ENCODE measurements at regions not wholly inside any gene's neighbourhood (a gene's known extent, or its start where the extent isn't known, plus 50 kb on each side); places are given as distances from the start of the nearest gene placed in this dataset.

GRCh38 chr7:93758631-93759030, 131.9 kb downstream of the TFPI2 start:
- Histone ChIP-seq H3K4me3 (ENCODE audit: low read length in 2 of 2) (no peak overlapping the region), H3K9me3 (ENCODE audit: control insufficient read depth, low read length) (no peaks in the 10 kb centered on the region), H3K4me1 (ENCODE audit: control insufficient read depth in 1 of 2, insufficient read depth in 2 of 2, low read length in 2 of 2) (no peaks in the 10 kb centered on the region), H3K27me3 (ENCODE audit: control insufficient read depth in 1 of 2, insufficient read depth in 2 of 2, low read length in 1 of 2) (no peaks in the 10 kb centered on the region), H3K27ac (ENCODE audit: low read depth in 1 of 2, low read length in 2 of 2) (no peak overlapping the region), H3K36me3 (ENCODE audit: control insufficient read depth in 1 of 2, insufficient read depth in 2 of 2, low read length in 1 of 2) (no peaks in the 10 kb centered on the region)
- DNase-seq, result no peak
- no peak for ATAC-seq (ENCODE audit: low FRiP score)
- intact Hi-C loops (cut with DNase I), result no loop called here

GRCh38 chr7:93757426-93757825, 133.1 kb downstream of the TFPI2 start:
- WGBS, 2 donors, result 71 to 82% methylated on average over 2 of the region's 2 CpGs

GRCh38 chr7:93756890-93757289, 133.7 kb downstream of the TFPI2 start:
- Histone ChIP-seq H3K4me1 (ENCODE audit: control insufficient read depth in 1 of 2, insufficient read depth in 2 of 2, low read length in 2 of 2) (no peaks in the 10 kb centered on the region), H3K4me3 (ENCODE audit: low read length in 2 of 2) (no peak overlapping the region), H3K27me3 (ENCODE audit: control insufficient read depth in 1 of 2, insufficient read depth in 2 of 2, low read length in 1 of 2) (no peaks in the 10 kb centered on the region), H3K36me3 (ENCODE audit: control insufficient read depth in 1 of 2, insufficient read depth in 2 of 2, low read length in 1 of 2) (no peaks in the 10 kb centered on the region), H3K27ac (ENCODE audit: low read depth in 1 of 2, low read length in 2 of 2) (no peak overlapping the region), H3K9me3 (ENCODE audit: control insufficient read depth, low read length) (no peaks in the 10 kb centered on the region)
- WGBS, 2 donors, result 86 to 91% methylated on average over 2 of the region's 2 CpGs
- intact Hi-C loops (cut with DNase I), result no loop called here
- no peak for DNase-seq
- ATAC-seq (ENCODE audit: low FRiP score), result no peak

More at GRCh38 chr7:93757426-93757825, 133.1 kb downstream of the TFPI2 start:
- intact Hi-C loops (cut with DNase I), result no loop called here
- Histone ChIP-seq H3K27me3 (ENCODE audit: control insufficient read depth in 1 of 2, insufficient read depth in 2 of 2, low read length in 1 of 2) (no peaks in the 10 kb centered on the region), H3K4me3 (ENCODE audit: low read length in 2 of 2) (no peak overlapping the region), H3K36me3 (ENCODE audit: control insufficient read depth in 1 of 2, insufficient read depth in 2 of 2, low read length in 1 of 2) (no peaks in the 10 kb centered on the region), H3K9me3 (ENCODE audit: control insufficient read depth, low read length) (no peaks in the 10 kb centered on the region), H3K4me1 (ENCODE audit: control insufficient read depth in 1 of 2, insufficient read depth in 2 of 2, low read length in 2 of 2) (no peaks in the 10 kb centered on the region), H3K27ac (ENCODE audit: low read depth in 1 of 2, low read length in 2 of 2) (no peak overlapping the region)
- DNase-seq, result no peak
- ATAC-seq (ENCODE audit: low FRiP score), result no peak

GRCh38 chr7:93751421-93751820, 139.1 kb downstream of the TFPI2 start:
- ATAC-seq (ENCODE audit: low FRiP score), result no peak
- 59 to 70% methylated on average over 1 of the region's 1 CpG for WGBS, 2 donors
- no peak overlapping the region for H3K27ac ChIP-seq (ENCODE audit: low read depth in 1 of 2, low read length in 2 of 2)

DNA sequence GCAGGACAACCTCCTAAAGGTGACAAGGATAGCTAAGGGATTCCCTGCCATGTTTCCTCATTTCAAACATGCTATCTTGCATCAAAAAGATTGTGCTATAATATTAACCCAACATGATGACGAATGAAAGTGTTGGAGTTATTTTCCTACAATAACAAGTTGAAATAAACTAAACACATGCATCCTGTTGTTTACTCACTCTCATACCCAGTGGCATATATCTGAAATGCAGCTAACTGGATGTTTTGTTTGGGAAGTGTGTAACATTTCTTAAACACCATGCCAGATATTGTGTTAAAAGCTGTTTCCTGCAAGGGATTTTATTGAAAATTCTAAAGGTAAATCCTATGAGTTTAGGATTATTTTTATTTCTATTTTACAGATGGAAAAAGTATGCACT, 139.6 kb downstream of the TFPI2 start:
- WGBS, 2 donors, result 73 to 83% methylated on average over 1 of the region's 1 CpG
- H3K36me3 ChIP-seq (ENCODE audit: control insufficient read depth in 1 of 2, insufficient read depth in 2 of 2, low read length in 1 of 2), result no peaks in the 10 kb centered on the region
- H3K4me1 ChIP-seq (ENCODE audit: control insufficient read depth in 1 of 2, insufficient read depth in 2 of 2, low read length in 2 of 2), result no peaks in the 10 kb centered on the region
- H3K27ac ChIP-seq (ENCODE audit: low read depth in 1 of 2, low read length in 2 of 2), result no peak overlapping the region
- intact Hi-C loops (cut with DNase I), result no loop called here
- no peaks in the 10 kb centered on the region for H3K27me3 ChIP-seq (ENCODE audit: control insufficient read depth in 1 of 2, insufficient read depth in 2 of 2, low read length in 1 of 2)
- DNase-seq (no peak), ATAC-seq (ENCODE audit: low FRiP score) (no peak)
- H3K9me3 ChIP-seq (ENCODE audit: control insufficient read depth, low read length), result no peaks in the 10 kb centered on the region
- no peak overlapping the region for H3K4me3 ChIP-seq (ENCODE audit: low read length in 2 of 2)

More at GRCh38 chr7:93751421-93751820, 139.1 kb downstream of the TFPI2 start:
- H3K4me1 ChIP-seq (ENCODE audit: control insufficient read depth in 1 of 2, insufficient read depth in 2 of 2, low read length in 2 of 2), result no peaks in the 10 kb centered on the region
- H3K36me3 ChIP-seq (ENCODE audit: control insufficient read depth in 1 of 2, insufficient read depth in 2 of 2, low read length in 1 of 2), result no peaks in the 10 kb centered on the region
- intact Hi-C loops (cut with DNase I), result no loop called here
- no peaks in the 10 kb centered on the region for H3K9me3 ChIP-seq (ENCODE audit: control insufficient read depth, low read length)
- DNase-seq, result no peak
- H3K27me3 ChIP-seq (ENCODE audit: control insufficient read depth in 1 of 2, insufficient read depth in 2 of 2, low read length in 1 of 2), result no peaks in the 10 kb centered on the region
- no peak overlapping the region for H3K4me3 ChIP-seq (ENCODE audit: low read length in 2 of 2)

- Histone ChIP-seq H3K36me3 (ENCODE audit: control insufficient read depth in 1 of 2, insufficient read depth in 2 of 2, low read length in 1 of 2) (no peaks in the 10 kb centered on the region), H3K27me3 (ENCODE audit: control insufficient read depth in 1 of 2, insufficient read depth in 2 of 2, low read length in 1 of 2) (no peaks in the 10 kb centered on the region), H3K4me3 (ENCODE audit: low read length in 2 of 2) (no peak overlapping the region), H3K4me1 (ENCODE audit: control insufficient read depth in 1 of 2, insufficient read depth in 2 of 2, low read length in 2 of 2) (no peaks in the 10 kb centered on the region), H3K27ac (ENCODE audit: low read depth in 1 of 2, low read length in 2 of 2) (no peak overlapping the region), H3K9me3 (ENCODE audit: control insufficient read depth, low read length) (no peaks in the 10 kb centered on the region)
- DNase-seq (no peak), ATAC-seq (ENCODE audit: low FRiP score) (no peak)
- intact Hi-C loops (cut with DNase I), result no loop called here
- 80% methylated on average over 3 of the region's 3 CpGs for WGBS, 2 donors
Observed at GRCh38 chr7:93747019-93747418, 143.5 kb downstream of the TFPI2 start.

DNA sequence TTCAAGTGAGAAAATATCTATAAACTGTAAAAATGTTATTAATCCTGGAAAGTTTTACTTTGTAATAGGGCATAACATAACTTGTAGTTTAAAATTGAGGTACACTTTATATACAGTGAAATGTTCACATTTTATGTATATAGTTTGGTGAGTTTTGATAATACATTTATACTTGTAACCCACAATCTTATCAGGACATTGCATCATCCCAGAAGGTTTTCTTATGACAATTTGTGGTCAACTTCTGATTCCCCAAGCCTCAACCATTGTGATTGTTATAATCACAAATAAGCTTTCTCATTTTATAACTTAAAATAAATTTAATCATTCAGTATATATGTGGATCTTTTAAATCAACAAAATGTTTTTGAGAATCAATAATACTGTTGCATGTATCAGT, 151.1 kb downstream of the TFPI2 start:
- Histone ChIP-seq H3K4me3 (ENCODE audit: low read length in 2 of 2) (no peak overlapping the region), H3K27me3 (ENCODE audit: control insufficient read depth in 1 of 2, insufficient read depth in 2 of 2, low read length in 1 of 2) (no peaks in the 10 kb centered on the region), H3K36me3 (ENCODE audit: control insufficient read depth in 1 of 2, insufficient read depth in 2 of 2, low read length in 1 of 2) (no peaks in the 10 kb centered on the region), H3K27ac (ENCODE audit: low read depth in 1 of 2, low read length in 2 of 2) (no peak overlapping the region), H3K9me3 (ENCODE audit: control insufficient read depth, low read length) (no peaks in the 10 kb centered on the region), H3K4me1 (ENCODE audit: control insufficient read depth in 1 of 2, insufficient read depth in 2 of 2, low read length in 2 of 2) (no peaks in the 10 kb centered on the region)
- ATAC-seq (ENCODE audit: low FRiP score), result no peak
- DNase-seq, result no peak
- intact Hi-C loops (cut with DNase I), result no loop called here

DNA sequence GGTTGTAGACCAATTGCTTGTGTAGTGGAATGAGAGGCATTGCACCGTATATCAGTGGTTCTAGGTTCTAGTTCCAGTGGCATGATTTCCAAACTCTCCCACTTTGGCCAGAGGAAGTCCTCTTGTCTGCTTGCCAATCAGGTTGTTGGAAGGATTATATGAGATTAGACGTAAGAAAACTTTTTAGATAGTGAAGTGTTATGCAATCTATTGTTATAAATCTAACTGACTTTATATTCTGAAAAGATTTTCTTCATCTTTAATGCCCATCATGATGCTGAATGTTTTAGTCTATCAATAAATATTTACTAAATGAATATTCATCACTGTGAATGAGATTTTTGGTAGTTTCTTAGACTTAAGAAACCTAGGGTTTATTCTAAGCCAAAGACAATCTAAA, 152.6 kb downstream of the TFPI2 start:
- H3K9me3 ChIP-seq (ENCODE audit: control insufficient read depth, low read length), result no peaks in the 10 kb centered on the region
- H3K4me3 ChIP-seq (ENCODE audit: low read length in 2 of 2), result no peak overlapping the region
- intact Hi-C loops (cut with DNase I), result no loop called here
- H3K4me1 ChIP-seq (ENCODE audit: control insufficient read depth in 1 of 2, insufficient read depth in 2 of 2, low read length in 2 of 2), result no peaks in the 10 kb centered on the region
- WGBS, 2 donors, result 27 to 35% methylated on average over 2 of the region's 2 CpGs
- DNase-seq (no peak), ATAC-seq (ENCODE audit: low FRiP score) (no peak)
- no peak overlapping the region for H3K27ac ChIP-seq (ENCODE audit: low read depth in 1 of 2, low read length in 2 of 2)
- H3K27me3 ChIP-seq (ENCODE audit: control insufficient read depth in 1 of 2, insufficient read depth in 2 of 2, low read length in 1 of 2), result no peaks in the 10 kb centered on the region
- H3K36me3 ChIP-seq (ENCODE audit: control insufficient read depth in 1 of 2, insufficient read depth in 2 of 2, low read length in 1 of 2), result no peaks in the 10 kb centered on the region

DNA sequence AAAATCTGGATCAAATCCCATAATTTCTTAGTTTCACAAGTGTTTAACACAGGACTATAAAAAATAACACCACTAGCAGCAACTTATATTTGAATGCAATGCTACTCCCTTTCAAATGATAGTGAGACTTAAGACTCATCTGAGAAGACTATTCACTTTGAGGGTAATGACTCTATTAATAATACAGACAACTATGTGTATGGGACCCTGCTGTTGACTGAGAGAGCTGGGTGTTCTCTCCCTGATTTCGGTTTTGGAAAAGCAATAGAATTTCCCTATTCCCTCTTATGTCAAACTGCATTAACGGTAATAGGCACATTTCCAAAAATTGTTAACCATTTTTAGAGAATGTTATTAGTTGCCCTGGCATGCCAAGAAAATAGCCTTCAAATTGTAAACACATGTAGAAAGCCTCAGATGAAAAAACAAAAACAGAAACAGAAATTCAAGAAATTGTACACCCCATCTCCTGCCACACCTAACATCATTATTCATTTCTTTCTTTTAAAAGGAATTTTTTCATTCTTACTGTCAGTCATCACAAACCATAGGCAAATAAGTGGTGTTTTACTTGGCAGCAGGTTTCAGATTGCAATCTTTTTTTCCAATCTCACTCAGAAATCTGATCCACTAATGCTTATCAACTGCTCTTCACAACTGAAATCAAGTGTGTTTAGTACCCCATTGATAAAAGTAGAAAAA, 153.7 kb downstream of the TFPI2 start:
- intact Hi-C loops (cut with DNase I), result no loop called here
- ATAC-seq (ENCODE audit: low FRiP score) (no peak), DNase-seq (no peak)
- Histone ChIP-seq H3K36me3 (ENCODE audit: control insufficient read depth in 1 of 2, insufficient read depth in 2 of 2, low read length in 1 of 2) (no peaks in the 10 kb centered on the region), H3K27me3 (ENCODE audit: control insufficient read depth in 1 of 2, insufficient read depth in 2 of 2, low read length in 1 of 2) (no peaks in the 10 kb centered on the region), H3K9me3 (ENCODE audit: control insufficient read depth, low read length) (no peaks in the 10 kb centered on the region), H3K4me1 (ENCODE audit: control insufficient read depth in 1 of 2, insufficient read depth in 2 of 2, low read length in 2 of 2) (no peaks in the 10 kb centered on the region), H3K4me3 (ENCODE audit: low read length in 2 of 2) (no peak overlapping the region), H3K27ac (ENCODE audit: low read depth in 1 of 2, low read length in 2 of 2) (no peak overlapping the region)
- 33 to 40% methylated on average over 2 of the region's 2 CpGs for WGBS, 2 donors
